WERI-Rb-1 (cell line): ENCODE measurements at regions not wholly inside any gene's neighbourhood (a gene's known extent, or its start where the extent isn't known, plus 50 kb on each side); places are given as distances from the start of the nearest gene placed in this dataset.

Experiments used
- DNase-seq: peaks from one replicate; pipeline ENCODE4 v3.0.0-alpha.2; 2020
- H3K27ac ChIP-seq: fragments of 250-450 bp; sonication (Bioruptor Pico); 2 replicates; pipeline ENCODE4 v1.5.1; 2020; ENCODE audit warnings: mild to moderate bottlenecking, moderate library complexity
- H3K27me3 ChIP-seq: fragments of 250-450 bp; sonication (Bioruptor Pico); 2 replicates; pipeline ENCODE4 v1.5.1; 2021; ENCODE audit warnings: mild to moderate bottlenecking, low read depth, moderate library complexity; ENCODE audit not compliant: insufficient read depth, severe bottlenecking
- H3K36me3 ChIP-seq: fragments of 250-450 bp; sonication (Bioruptor Pico); 2 replicates; pipeline ENCODE4 v1.5.1; 2020; ENCODE audit warnings: mild to moderate bottlenecking, moderate library complexity
- H3K4me3 ChIP-seq: 2 replicates; pipeline ENCODE4 v1.5.1; 2011; ENCODE audit warnings: low read depth, mild to moderate bottlenecking, control low read depth, low read length
- H3K9me3 ChIP-seq: fragments of 250-450 bp; sonication (Bioruptor Pico); 2 replicates; pipeline ENCODE4 v1.5.1; 2021; ENCODE audit warnings: mild to moderate bottlenecking, moderate library complexity; ENCODE audit not compliant: severe bottlenecking
- CTCF ChIP-seq: IDR thresholded peaks from 2 replicates; pipeline ENCODE4 v1.5.1; 2011; ENCODE audit warnings: low read depth, mild to moderate bottlenecking, control low read depth, inconsistent platforms, low read length

- Histone ChIP-seq H3K27ac (no peak overlapping the region), H3K4me3 (no peak overlapping the region), H3K27me3 (peaks cover 41% of the 10 kb centered on the region), H3K36me3 (no peaks in the 10 kb centered on the region), H3K9me3 (no peaks in the 10 kb centered on the region)
- TF ChIP-seq CTCF, result no peak
- DNase-seq, result no peak
Measured at GRCh38 chr2:228801451-228801850, 469.6 kb downstream of the PID1 start.

GRCh38 chr2:228799208-228799588 lies 471.9 kb downstream of the PID1 start:
- Histone ChIP-seq H3K9me3 (no peaks in the 10 kb centered on the region), H3K27ac (no peak overlapping the region), H3K36me3 (no peaks in the 10 kb centered on the region), H3K4me3 (no peak overlapping the region), H3K27me3 (peaks cover 49% of the 10 kb centered on the region)
- TF ChIP-seq CTCF, result no peak
- DNase-seq, result no peak

DNA sequence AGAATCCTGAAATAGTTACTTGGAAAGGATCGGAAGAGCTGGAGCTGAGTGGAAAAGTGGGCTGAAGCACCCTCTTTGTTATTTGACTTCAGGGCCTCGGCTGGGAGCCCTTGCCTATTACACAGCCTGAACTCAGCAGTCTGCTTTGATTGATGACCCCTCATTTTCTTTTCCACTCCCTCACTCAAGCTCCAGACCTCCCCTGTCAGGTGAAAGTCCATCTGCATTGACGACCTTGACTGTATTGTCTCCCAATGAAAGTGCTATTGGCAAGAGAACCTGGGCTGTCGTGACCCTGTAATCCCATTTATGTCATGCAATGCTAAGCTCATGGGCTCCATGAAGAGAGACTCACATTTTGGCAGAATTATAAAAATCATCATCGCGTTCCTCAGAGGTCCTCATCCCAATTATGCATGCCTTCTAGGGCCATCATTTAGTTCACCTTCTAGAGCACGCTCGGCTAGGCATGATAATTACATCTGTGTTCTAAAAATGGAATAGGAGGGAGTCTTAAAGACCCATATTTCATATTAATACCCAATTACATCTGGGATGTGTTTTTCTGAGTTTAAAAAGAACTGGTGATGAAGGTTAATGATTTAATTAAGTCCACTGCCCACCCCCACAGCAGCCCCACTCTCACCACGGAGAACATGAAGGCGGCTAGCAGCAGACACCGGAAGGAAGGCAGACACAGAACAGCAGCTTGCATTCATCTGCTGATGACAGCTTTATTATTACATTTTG lies 472.5 kb downstream of the PID1 start:
- TF ChIP-seq CTCF, result no peak
- H3K4me3 ChIP-seq, result no peak overlapping the region
- H3K36me3 ChIP-seq, result no peaks in the 10 kb centered on the region
- no peak for DNase-seq
- H3K9me3 ChIP-seq, result no peaks in the 10 kb centered on the region
- peaks cover 50% of the 10 kb centered on the region for H3K27me3 ChIP-seq
- no peak overlapping the region for H3K27ac ChIP-seq

DNA sequence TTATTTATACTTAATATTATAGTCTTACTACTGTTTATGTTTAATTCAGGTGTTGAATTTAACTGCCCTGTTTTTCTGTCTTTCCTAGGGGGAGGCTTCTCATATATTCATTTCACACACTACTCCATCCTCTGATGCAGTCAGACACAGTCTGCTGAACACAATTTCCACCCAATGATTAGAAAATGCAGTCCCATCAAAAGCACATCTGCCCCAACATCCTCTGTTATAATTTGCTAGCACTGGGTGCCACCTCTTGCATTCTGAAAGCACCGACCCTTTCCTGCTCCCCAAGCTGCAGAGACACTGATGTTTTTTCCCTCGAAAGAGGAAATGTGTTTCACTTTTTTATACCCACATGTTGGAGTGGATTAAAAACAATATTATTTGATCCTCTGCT lies 474.7 kb downstream of the PID1 start:
- H3K36me3 ChIP-seq, result no peaks in the 10 kb centered on the region
- no peak for DNase-seq
- H3K27ac ChIP-seq, result no peak overlapping the region
- H3K4me3 ChIP-seq, result no peak overlapping the region
- peaks cover 53% of the 10 kb centered on the region for H3K27me3 ChIP-seq
- H3K9me3 ChIP-seq, result no peaks in the 10 kb centered on the region
- no peak for TF ChIP-seq CTCF

DNA sequence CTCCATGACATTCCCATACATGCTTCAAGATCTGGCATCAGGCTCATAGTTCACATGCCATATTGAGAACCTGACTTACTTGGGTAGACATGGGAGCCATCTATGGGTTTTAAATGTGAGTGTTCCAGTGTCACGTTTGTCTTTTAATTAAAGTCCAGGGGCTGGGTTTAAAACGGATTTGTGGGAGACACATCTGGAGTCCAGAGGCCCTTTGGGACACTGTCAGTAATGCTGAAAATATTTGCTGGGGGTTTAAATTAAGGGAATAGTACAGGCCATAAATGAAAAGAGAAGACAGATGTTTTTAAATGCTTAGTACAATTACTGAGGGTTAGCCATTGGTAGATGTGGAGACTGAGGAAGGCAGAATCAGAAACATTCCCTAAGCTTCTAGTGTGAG lies 478.0 kb downstream of the PID1 start:
- TF ChIP-seq CTCF, result no peak
- no peaks in the 10 kb centered on the region for H3K9me3 ChIP-seq
- DNase-seq, result no peak
- no peak overlapping the region for H3K27ac ChIP-seq
- H3K36me3 ChIP-seq, result no peaks in the 10 kb centered on the region
- H3K27me3 ChIP-seq, result peaks cover 45% of the 10 kb centered on the region
- no peak overlapping the region for H3K4me3 ChIP-seq

GRCh38 chr2:228786901-228787300 lies 484.2 kb downstream of the PID1 start:
- no peaks in the 10 kb centered on the region for H3K36me3 ChIP-seq
- H3K4me3 ChIP-seq, result no peak overlapping the region
- no peak for DNase-seq
- H3K9me3 ChIP-seq, result no peaks in the 10 kb centered on the region
- H3K27ac ChIP-seq, result no peak overlapping the region
- no peak for TF ChIP-seq CTCF
- H3K27me3 ChIP-seq, result peaks cover 16% of the 10 kb centered on the region
